ENCODE measurements at regions not wholly inside any gene's neighbourhood (a gene's known extent, or its start where the extent isn't known, plus 50 kb on each side); places are given as distances from the start of the nearest gene placed in this dataset.

DNA sequence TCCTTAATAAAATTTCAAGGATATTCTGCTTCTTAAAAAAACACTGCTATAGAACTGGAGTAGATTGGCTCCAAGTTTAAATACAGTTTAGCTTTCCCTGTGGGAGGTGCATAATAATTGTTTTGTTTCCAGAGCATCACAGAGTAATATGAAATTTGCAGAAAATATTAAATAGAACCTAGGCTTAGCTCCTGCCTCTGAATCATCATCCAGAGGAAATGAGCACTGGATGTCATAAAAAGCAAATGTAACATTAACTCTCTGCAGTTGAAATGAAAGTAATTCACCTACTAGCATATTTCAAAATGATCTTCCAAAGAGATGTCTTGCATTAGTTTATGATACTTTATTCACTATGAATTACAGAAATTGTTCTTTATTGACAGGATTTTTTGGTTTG, 769.8 kb downstream of the C12orf50 start:
- TF ChIP-seq, protein P1, sequence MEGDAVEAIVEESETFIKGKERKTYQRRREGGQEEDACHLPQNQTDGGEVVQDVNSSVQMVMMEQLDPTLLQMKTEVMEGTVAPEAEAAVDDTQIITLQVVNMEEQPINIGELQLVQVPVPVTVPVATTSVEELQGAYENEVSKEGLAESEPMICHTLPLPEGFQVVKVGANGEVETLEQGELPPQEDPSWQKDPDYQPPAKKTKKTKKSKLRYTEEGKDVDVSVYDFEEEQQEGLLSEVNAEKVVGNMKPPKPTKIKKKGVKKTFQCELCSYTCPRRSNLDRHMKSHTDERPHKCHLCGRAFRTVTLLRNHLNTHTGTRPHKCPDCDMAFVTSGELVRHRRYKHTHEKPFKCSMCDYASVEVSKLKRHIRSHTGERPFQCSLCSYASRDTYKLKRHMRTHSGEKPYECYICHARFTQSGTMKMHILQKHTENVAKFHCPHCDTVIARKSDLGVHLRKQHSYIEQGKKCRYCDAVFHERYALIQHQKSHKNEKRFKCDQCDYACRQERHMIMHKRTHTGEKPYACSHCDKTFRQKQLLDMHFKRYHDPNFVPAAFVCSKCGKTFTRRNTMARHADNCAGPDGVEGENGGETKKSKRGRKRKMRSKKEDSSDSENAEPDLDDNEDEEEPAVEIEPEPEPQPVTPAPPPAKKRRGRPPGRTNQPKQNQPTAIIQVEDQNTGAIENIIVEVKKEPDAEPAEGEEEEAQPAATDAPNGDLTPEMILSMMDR (IDR thresholded peaks at IDR 0.05): no peak
- TF ChIP-seq POLR2A (IDR thresholded peaks at IDR 0.05): no peak
- TF ChIP-seq POLR2AphosphoS5 (IDR thresholded peaks at IDR 0.05): no peak
- TF ChIP-seq EP300 (IDR thresholded peaks at IDR 0.05): no peak
